ENCODE measurements at regions not wholly inside any gene's neighbourhood (a gene's known extent, or its start where the extent isn't known, plus 50 kb on each side); places are given as distances from the start of the nearest gene placed in this dataset.

DNA sequence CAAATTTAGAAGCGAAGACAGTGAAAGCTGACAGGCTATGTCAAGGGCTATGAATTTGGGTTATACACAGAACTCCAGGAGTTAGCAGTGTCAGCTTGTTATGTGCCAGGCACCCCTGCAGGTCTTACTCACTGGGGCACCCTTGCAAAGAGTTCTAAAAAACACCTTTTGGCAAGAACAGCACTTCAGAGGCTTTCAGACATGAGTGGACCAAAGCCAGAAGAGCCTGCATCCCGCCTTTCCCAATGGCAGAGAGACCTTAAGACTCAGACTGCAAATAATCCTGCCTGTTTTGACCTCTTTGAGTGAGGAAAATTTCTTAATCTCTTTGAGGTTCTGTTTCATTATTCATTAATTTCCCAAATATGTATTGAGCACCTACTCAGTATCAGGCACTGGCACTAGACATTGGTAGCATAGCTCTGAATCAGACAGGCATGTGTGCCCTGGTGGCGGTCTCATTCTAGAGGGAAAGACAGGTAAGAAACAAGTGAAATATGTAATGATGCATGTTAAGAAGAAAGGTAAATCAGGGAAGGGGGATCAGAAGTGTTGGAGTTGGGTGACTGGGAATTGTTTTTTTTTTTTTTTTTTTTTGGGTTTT, 280.0 kb downstream of the KBTBD8 start:
- H3K27me3 Mint-ChIP-seq, result no peaks in the 10 kb centered on the region

DNA sequence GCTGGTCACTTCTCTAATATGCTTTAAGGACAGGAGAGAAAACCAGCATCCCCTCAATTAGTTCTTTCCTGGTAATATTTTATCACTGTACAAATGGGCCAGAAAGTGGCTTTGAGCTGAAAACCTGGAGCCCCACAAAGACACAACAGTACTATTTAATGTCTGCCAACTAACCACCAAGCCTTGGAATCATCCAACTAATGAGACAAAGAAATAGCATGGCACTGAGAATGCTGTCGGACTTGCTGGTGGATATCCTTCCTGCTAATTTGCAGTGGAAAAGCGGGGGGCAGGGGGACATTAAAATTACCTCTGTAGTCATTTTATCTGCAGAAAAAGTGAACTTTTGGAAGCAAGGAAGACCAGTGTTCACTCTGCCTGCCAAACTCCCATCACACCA, 288.5 kb downstream of the KBTBD8 start:
- H3K27me3 Mint-ChIP-seq, result no peaks in the 10 kb centered on the region
- TF ChIP-seq, protein P1, sequence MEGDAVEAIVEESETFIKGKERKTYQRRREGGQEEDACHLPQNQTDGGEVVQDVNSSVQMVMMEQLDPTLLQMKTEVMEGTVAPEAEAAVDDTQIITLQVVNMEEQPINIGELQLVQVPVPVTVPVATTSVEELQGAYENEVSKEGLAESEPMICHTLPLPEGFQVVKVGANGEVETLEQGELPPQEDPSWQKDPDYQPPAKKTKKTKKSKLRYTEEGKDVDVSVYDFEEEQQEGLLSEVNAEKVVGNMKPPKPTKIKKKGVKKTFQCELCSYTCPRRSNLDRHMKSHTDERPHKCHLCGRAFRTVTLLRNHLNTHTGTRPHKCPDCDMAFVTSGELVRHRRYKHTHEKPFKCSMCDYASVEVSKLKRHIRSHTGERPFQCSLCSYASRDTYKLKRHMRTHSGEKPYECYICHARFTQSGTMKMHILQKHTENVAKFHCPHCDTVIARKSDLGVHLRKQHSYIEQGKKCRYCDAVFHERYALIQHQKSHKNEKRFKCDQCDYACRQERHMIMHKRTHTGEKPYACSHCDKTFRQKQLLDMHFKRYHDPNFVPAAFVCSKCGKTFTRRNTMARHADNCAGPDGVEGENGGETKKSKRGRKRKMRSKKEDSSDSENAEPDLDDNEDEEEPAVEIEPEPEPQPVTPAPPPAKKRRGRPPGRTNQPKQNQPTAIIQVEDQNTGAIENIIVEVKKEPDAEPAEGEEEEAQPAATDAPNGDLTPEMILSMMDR (conservative IDR thresholded peaks at IDR 0.05), result no peak
- no peak overlapping the region for H3K27ac Mint-ChIP-seq
- no peak overlapping the region for H3K4me3 Mint-ChIP-seq
- no peaks in the 10 kb centered on the region for H3K36me3 Mint-ChIP-seq
- no peak for DNase-seq (ENCODE audit: extremely low spot score, unreplicated experiment)
- H3K9me3 Mint-ChIP-seq, result no peaks in the 10 kb centered on the region
- H3K4me1 Mint-ChIP-seq (ENCODE audit: unreplicated experiment), result no peaks in the 10 kb centered on the region

More for the DNA sequence above, 280.0 kb downstream of the KBTBD8 start:
- no peak overlapping the region for H3K4me3 Mint-ChIP-seq
- DNase-seq (ENCODE audit: extremely low spot score, unreplicated experiment), result no peak
- H3K36me3 Mint-ChIP-seq, result no peaks in the 10 kb centered on the region
- H3K9me3 Mint-ChIP-seq, result no peaks in the 10 kb centered on the region
- TF ChIP-seq, protein P1 (conservative IDR thresholded peaks at IDR 0.05), result no peak
- no peak overlapping the region for H3K27ac Mint-ChIP-seq
- H3K4me1 Mint-ChIP-seq (ENCODE audit: unreplicated experiment), result no peaks in the 10 kb centered on the region

DNA sequence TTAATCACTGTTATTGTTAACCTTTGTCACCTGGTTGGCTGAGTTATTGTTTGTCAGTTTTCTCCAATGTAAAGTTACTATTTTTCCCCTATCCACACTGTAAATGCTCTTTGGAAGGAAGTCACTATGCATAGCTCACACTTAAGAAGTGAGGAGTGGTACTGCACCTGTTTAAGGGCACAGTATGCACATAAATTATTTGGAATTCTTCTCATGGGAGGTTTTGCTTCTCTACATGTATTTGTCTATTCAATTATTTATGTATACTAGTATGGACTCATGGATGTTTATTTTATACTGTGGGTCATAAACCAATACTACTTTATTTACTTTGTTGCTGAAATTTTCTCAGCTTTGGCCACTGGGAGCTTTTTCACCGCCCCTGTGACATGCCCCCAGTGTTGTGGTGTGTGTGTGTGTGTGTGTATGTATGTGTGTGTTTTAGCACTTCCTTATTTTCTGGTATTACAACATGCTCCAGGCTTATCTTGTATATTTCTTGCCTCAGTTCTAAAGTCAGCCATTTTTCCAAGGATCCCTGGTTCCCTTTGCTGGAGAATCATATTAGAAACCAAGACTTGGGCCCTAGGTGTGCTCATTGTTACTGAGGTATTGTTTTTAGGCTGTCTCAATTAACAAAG, 290.5 kb downstream of the KBTBD8 start:
- Mint-ChIP-seq H3K9me3 (no peaks in the 10 kb centered on the region), H3K4me3 (no peak overlapping the region), H3K27ac (no peak overlapping the region), H3K36me3 (no peaks in the 10 kb centered on the region), H3K4me1 (ENCODE audit: unreplicated experiment) (no peaks in the 10 kb centered on the region), H3K27me3 (no peaks in the 10 kb centered on the region)
- TF ChIP-seq, protein P1 (conservative IDR thresholded peaks at IDR 0.05), result no peak
- DNase-seq (ENCODE audit: extremely low spot score, unreplicated experiment), result no peak

DNA sequence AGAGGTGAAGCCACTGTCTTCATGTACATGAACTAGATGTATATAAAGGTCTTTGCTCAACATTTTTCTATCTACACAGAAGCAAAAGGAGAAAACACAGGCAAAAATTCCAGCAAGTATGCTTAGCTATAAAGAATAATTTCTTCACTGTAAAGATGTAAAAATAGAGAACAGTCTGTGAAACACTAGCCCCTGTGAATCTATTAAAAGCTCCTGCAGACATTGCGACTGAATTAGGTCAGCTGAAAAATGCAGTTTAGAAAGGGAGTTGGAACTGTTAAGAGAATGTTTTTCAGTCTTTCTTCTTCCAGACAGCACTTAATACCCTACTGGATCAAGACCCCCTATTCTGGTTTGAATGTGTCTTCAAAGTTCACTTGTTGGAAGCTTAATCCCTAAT, 291.5 kb downstream of the KBTBD8 start:
- TF ChIP-seq, protein P1 (conservative IDR thresholded peaks at IDR 0.05), result no peak
- Mint-ChIP-seq H3K27me3 (no peaks in the 10 kb centered on the region), H3K4me3 (no peak overlapping the region), H3K36me3 (no peaks in the 10 kb centered on the region), H3K9me3 (no peaks in the 10 kb centered on the region), H3K4me1 (ENCODE audit: unreplicated experiment) (no peaks in the 10 kb centered on the region), H3K27ac (no peak overlapping the region)
- DNase-seq (ENCODE audit: extremely low spot score, unreplicated experiment), result no peak

DNA sequence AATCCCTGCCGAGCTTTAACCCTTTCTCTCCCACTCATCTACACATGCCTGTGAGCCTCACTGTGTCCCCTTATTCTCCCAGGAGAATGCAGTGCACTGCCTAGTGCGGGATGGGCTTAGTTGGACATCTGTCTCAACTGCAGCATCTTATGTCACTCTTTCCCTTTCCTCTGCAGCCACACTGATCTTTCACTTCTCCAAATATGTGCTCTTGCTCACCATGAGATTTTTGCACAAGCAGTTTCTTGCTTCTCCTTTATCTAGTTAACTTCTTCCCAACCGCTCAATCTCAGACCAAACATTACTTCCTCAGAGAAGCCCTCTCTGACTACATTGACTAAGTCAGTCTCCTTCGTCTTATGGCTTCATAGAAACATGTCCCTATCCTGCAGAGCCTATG, 292.3 kb downstream of the KBTBD8 start:
- Mint-ChIP-seq H3K9me3 (no peaks in the 10 kb centered on the region), H3K4me1 (ENCODE audit: unreplicated experiment) (no peaks in the 10 kb centered on the region), H3K36me3 (no peaks in the 10 kb centered on the region), H3K27ac (no peak overlapping the region), H3K4me3 (no peak overlapping the region), H3K27me3 (no peaks in the 10 kb centered on the region)
- no peak for DNase-seq (ENCODE audit: extremely low spot score, unreplicated experiment)
- TF ChIP-seq, protein P1 (conservative IDR thresholded peaks at IDR 0.05), result no peak

All from type B pancreatic cell (in vitro differentiated cells).